SK-N-SH (cell line): ENCODE measurements at regions not wholly inside any gene's neighbourhood (a gene's known extent, or its start where the extent isn't known, plus 50 kb on each side); places are given as distances from the start of the nearest gene placed in this dataset.

Experiments used
- CTCF ChIA-PET: fragments of 300-600, 350-600 bp; formaldehyde crosslinking; extraction: SDS; loops from one replicate; lab custom pipeline; 2021; lab: Yijun Ruan, JAX
- POLR2A ChIA-PET: fragments of 350-600 bp; sonication (Branson Sonifier 250); formaldehyde crosslinking; extraction: SDS; loops from one replicate; lab custom pipeline; 2020; ENCODE audit warnings: antibody characterized with exemption, inconsistent platforms; lab: Yijun Ruan, JAX
- DNase-seq: peaks from one replicate; pipeline ENCODE4 v3.0.0; 2012
- H2AFZ ChIP-seq: fragments of 200-600 bp; sonication (generic); 2 replicates; pipeline ENCODE4 v1.8.1; 2016; ENCODE audit warnings: antibody characterized with exemption, mild to moderate bottlenecking, low read depth
- H3F3A ChIP-seq: fragments of 200-600 bp; sonication (generic); replicated peaks from 2 replicates; pipeline ENCODE3; 2016; ENCODE audit warnings: antibody characterized with exemption, mild to moderate bottlenecking; ENCODE audit not compliant: insufficient read depth
- H3K27ac ChIP-seq, 2 experiments: fragments of 200-500 bp in 1 of 2; fragments of 200-600 bp in 1 of 2; sonication (Bioruptor generic) in 1 of 2; sonication (generic), shearing (Covaris generic) in 1 of 2; 2 replicates each; pipeline versions ENCODE4 v1.5.1 to v1.6.1; 2014 to 2016; ENCODE audit warnings: low read depth in 2 of 2, inconsistent platforms in 1 of 2, low read length in 1 of 2, mild to moderate bottlenecking in 1 of 2, mixed read lengths in 1 of 2
- H3K27me3 ChIP-seq: fragments of 200-600 bp; sonication (generic), shearing (Covaris generic); 2 replicates; pipeline ENCODE4 v1.6.1; 2016; ENCODE audit warnings: mixed run types; ENCODE audit not compliant: insufficient read depth
- H3K36me3 ChIP-seq, 2 experiments: fragments of 200-500 bp in 1 of 2; fragments of 200-600 bp in 1 of 2; sonication (Bioruptor generic) in 1 of 2; sonication (generic) in 1 of 2; replicated peaks in 1 of 2; 2 replicates each; pipeline versions ENCODE3 to v1.5.1; 2014 to 2016; ENCODE audit warnings: low read length in 1 of 2, mild to moderate bottlenecking in 1 of 2; ENCODE audit not compliant: insufficient read depth in 2 of 2, control insufficient read depth in 1 of 2
- H3K4me1 ChIP-seq, 2 experiments: fragments of 200-500 bp in 1 of 2; fragments of 200-600 bp in 1 of 2; sonication (Bioruptor generic) in 1 of 2; sonication (generic), shearing (Covaris generic) in 1 of 2; 2 replicates each; pipeline versions ENCODE4 v1.5.1 to v1.6.1; 2014 to 2016; ENCODE audit warnings: low read depth in 1 of 2, low read length in 1 of 2, mixed run types in 1 of 2; ENCODE audit not compliant: insufficient read depth in 2 of 2, control insufficient read depth in 1 of 2
- H3K4me2 ChIP-seq: fragments of 200-600 bp; sonication (generic), shearing (Covaris generic); 2 replicates; pipeline ENCODE4 v1.6.1; 2017; ENCODE audit warnings: mixed run types
- H3K4me3 ChIP-seq, 2 experiments: fragments of 200-500 bp in 1 of 2; fragments of 200-600 bp in 1 of 2; sonication (Bioruptor generic) in 1 of 2; sonication (generic), shearing (Covaris generic) in 1 of 2; 2 replicates each; pipeline versions ENCODE4 v1.5.1 to v1.8.1; 2014 to 2016; ENCODE audit warnings: low read depth in 2 of 2, inconsistent platforms in 1 of 2, low read length in 1 of 2, mild to moderate bottlenecking in 1 of 2, mixed read lengths in 1 of 2, moderate library complexity in 1 of 2
- H3K79me2 ChIP-seq: fragments of 200-600 bp; sonication (generic); 2 replicates; pipeline ENCODE4 v1.8.1; 2017; ENCODE audit warnings: mild to moderate bottlenecking; ENCODE audit not compliant: insufficient read depth
- H3K9ac ChIP-seq: fragments of 200-600 bp; sonication (generic); 2 replicates; pipeline ENCODE4 v1.6.1; 2017; ENCODE audit warnings: mixed run types
- H3K9me2 ChIP-seq: fragments of 200-600 bp; sonication (generic); 2 replicates; pipeline ENCODE4 v1.6.1; 2017; ENCODE audit warnings: mixed run types
- H3K9me3 ChIP-seq: fragments of 200-600 bp; sonication (generic); 2 replicates; pipeline ENCODE4 v1.6.1; 2017; ENCODE audit warnings: mixed run types, mild to moderate bottlenecking, moderate library complexity
- H4K20me1 ChIP-seq: fragments of 200-600 bp; sonication (generic); 2 replicates; pipeline ENCODE4 v1.6.1; 2017; ENCODE audit warnings: mild to moderate bottlenecking, mixed run types; ENCODE audit not compliant: insufficient read depth
- CHD2 ChIP-seq: fragments of 150-350 bp; IDR thresholded peaks from 2 replicates; pipeline ENCODE4 v1.6.1; 2018; ENCODE audit warnings: low read length; ENCODE audit not compliant: partially characterized antibody
- CTCF ChIP-seq: fragments of 200-600 bp; sonication (generic); IDR thresholded peaks from 2 replicates; pipeline ENCODE4 v1.6.1; 2017; ENCODE audit warnings: antibody characterized with exemption, mild to moderate bottlenecking, moderate library complexity
- EP300 ChIP-seq, 2 experiments: IDR thresholded peaks; 2 replicates each; pipeline versions ENCODE4 v1.4.0 to v1.6.1; 2012; ENCODE audit warnings: borderline replicate concordance in 1 of 2, low read depth in 1 of 2, low read length in 1 of 2
- FOSL2 ChIP-seq: IDR thresholded peaks from 2 replicates; pipeline ENCODE4 v1.4.0; 2012; ENCODE audit warnings: low read depth, mild to moderate bottlenecking, moderate library complexity, borderline replicate concordance
- FOXM1 ChIP-seq: IDR thresholded peaks from 2 replicates; pipeline ENCODE4 v1.4.0; 2012; ENCODE audit warnings: low read depth, mild to moderate bottlenecking
- IRF3 ChIP-seq: fragments of 150-350 bp; IDR thresholded peaks from 2 replicates; pipeline ENCODE4 v1.6.1; 2016; ENCODE audit warnings: mild to moderate bottlenecking, low read depth, low read length
- JUND ChIP-seq: IDR thresholded peaks from 2 replicates; pipeline ENCODE4 v1.4.0; 2012
- MEF2A ChIP-seq: IDR thresholded peaks from 2 replicates; pipeline ENCODE4 v1.4.0; 2012; ENCODE audit warnings: low read depth, borderline replicate concordance
- MXI1 ChIP-seq: IDR thresholded peaks from 2 replicates; pipeline ENCODE4 v1.6.1; 2012; ENCODE audit warnings: mild to moderate bottlenecking, low read depth, low read length, improper control_type of control experiment
- RAD21 ChIP-seq: IDR thresholded peaks from 2 replicates; pipeline ENCODE4 v1.6.1; 2012; ENCODE audit warnings: mild to moderate bottlenecking, low read length
- SIN3A ChIP-seq: IDR thresholded peaks from 2 replicates; pipeline ENCODE4 v1.6.1; 2012; ENCODE audit warnings: low read depth, mild to moderate bottlenecking, low read length, moderate library complexity, borderline replicate concordance
- TAF1 ChIP-seq: IDR thresholded peaks from 2 replicates; pipeline ENCODE4 v1.6.1; 2012; ENCODE audit warnings: low read depth, mild to moderate bottlenecking, low read length, moderate library complexity, borderline replicate concordance
- TCF12 ChIP-seq: IDR thresholded peaks from 2 replicates; pipeline ENCODE4 v1.4.0; 2012
- TEAD4 ChIP-seq: IDR thresholded peaks from 2 replicates; pipeline ENCODE4 v1.4.0; 2012; ENCODE audit warnings: mild to moderate bottlenecking, borderline replicate concordance; ENCODE audit not compliant: insufficient read depth
- USF2 ChIP-seq: fragments of 150-350 bp; IDR thresholded peaks from 2 replicates; pipeline ENCODE4 v1.6.1; 2017; ENCODE audit warnings: antibody characterized with exemption, low read length, low read depth, borderline replicate concordance
- WGBS: methylation state at CpG from one replicate; pipeline ENCODE4 v1.1.6; 2017; ENCODE audit warnings: low lambda C conversion rate; 5-methylcytosine and 5-hydroxymethylcytosine counted together
- TF ChIP-seq, protein P1 (sequence below): IDR thresholded peaks from 2 replicates; pipeline ENCODE4 v1.4.0; 2012; ENCODE audit warnings: low read depth, borderline replicate concordance

GRCh38 chr4:180335566-180335965 is 1907.6 kb upstream of the TENM3 start:
- Histone ChIP-seq H4K20me1 (no peaks in the 10 kb centered on the region), H2AFZ (no peak overlapping the region), H3F3A (peaks cover 9% of the 10 kb centered on the region), H3K27ac (no peak overlapping the region), H3K9me3 (no peaks in the 10 kb centered on the region), H3K4me1 (no peaks in the 10 kb centered on the region; a peak in 1 of 4 replicates), H3K4me2 (no peak overlapping the region), H3K79me2 (no peaks in the 10 kb centered on the region), H3K36me3 (no peaks in the 10 kb centered on the region), H3K4me3 (no peak overlapping the region), H3K27me3 (no peaks in the 10 kb centered on the region), H3K9ac (no peak overlapping the region), H3K9me2 (no peaks in the 10 kb centered on the region)
- WGBS, result 2% methylated on average over 1 of the region's 1 CpG
- TF ChIP-seq TEAD4 (no peak), CTCF (no peak), FOSL2 (no peak), FOXM1 (no peak), CHD2 (no peak), TCF12 (no peak), IRF3 (no peak), JUND (no peak), USF2 (no peak)
- DNase-seq, result no peak
- ChIA-PET POLR2A (no interaction called here), CTCF (no interaction called here)

- TF ChIP-seq MEF2A (no peak), TCF12 (no peak), MXI1 (no peak), SIN3A (no peak), RAD21 (no peak), TAF1 (no peak), FOXM1 (no peak), EP300 (IDR thresholded peaks at IDR 0.05; ENCODE audit: borderline replicate concordance in 1 of 2, low read depth in 1 of 2, low read length in 1 of 2) (no peak)
- TF ChIP-seq, protein P1, sequence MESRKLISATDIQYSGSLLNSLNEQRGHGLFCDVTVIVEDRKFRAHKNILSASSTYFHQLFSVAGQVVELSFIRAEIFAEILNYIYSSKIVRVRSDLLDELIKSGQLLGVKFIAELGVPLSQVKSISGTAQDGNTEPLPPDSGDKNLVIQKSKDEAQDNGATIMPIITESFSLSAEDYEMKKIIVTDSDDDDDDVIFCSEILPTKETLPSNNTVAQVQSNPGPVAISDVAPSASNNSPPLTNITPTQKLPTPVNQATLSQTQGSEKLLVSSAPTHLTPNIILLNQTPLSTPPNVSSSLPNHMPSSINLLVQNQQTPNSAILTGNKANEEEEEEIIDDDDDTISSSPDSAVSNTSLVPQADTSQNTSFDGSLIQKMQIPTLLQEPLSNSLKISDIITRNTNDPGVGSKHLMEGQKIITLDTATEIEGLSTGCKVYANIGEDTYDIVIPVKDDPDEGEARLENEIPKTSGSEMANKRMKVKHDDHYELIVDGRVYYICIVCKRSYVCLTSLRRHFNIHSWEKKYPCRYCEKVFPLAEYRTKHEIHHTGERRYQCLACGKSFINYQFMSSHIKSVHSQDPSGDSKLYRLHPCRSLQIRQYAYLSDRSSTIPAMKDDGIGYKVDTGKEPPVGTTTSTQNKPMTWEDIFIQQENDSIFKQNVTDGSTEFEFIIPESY, result no peak
- TF ChIP-seq, all 33 proteins: peak for 0
- Histone ChIP-seq H3K79me2 (no peaks in the 10 kb centered on the region), H3K9me2 (no peaks in the 10 kb centered on the region), H3K4me1 (no peaks in the 10 kb centered on the region; a peak in 1 of 4 replicates), H3K9me3 (no peaks in the 10 kb centered on the region), H4K20me1 (no peaks in the 10 kb centered on the region), H3K36me3 (no peaks in the 10 kb centered on the region), H3K9ac (no peak overlapping the region), H2AFZ (no peak overlapping the region), H3K27ac (no peak overlapping the region), H3K4me3 (no peak overlapping the region), H3F3A (peaks cover 9% of the 10 kb centered on the region), H3K4me2 (no peak overlapping the region), H3K27me3 (no peaks in the 10 kb centered on the region)
- DNase-seq, result no peak
- WGBS, result 13% methylated on average over 1 of the region's 1 CpG
- ChIA-PET POLR2A (no interaction called here), CTCF (no interaction called here)
Observed at GRCh38 chr4:180336494-180337090, 1906.6 kb upstream of the TENM3 start.
